GM21526 (cell line): ENCODE measurements at regions not wholly inside any gene's neighbourhood (a gene's known extent, or its start where the extent isn't known, plus 50 kb on each side); places are given as distances from the start of the nearest gene placed in this dataset.
"Not testable (repeated sequence)": the region's sequence is repeated elsewhere in the genome, so short reads cannot be mapped to it uniquely, and the experiment has no call there.

Experiments
- ATAC-seq: cut with Tn5 transposase; IDR thresholded peaks from one replicate; pipeline ENCODE4 v1.9.1; 2021; ENCODE audit warnings: moderate library complexity; ENCODE audit not compliant: unreplicated experiment, low FRiP score

DNA sequence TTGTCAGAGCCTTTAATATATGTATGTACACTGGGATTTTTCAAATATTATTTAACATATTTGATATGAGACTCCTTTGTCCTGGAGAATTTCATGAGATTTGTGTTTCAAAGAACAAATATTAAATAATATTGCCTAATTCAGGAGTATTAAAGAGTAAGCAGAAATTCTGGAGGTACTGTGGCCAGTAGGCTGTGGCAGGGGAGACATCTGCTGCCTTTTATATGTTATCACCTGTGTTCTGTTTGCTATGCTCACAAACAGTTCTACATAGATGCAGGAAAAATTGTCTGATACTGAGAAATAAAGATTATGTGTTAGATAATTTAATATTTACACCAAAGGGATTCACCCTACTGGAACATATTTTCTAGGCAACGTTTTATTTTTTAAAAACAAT, 395.4 kb upstream of the SLC35B3 start:
- no peak for ATAC-seq

DNA sequence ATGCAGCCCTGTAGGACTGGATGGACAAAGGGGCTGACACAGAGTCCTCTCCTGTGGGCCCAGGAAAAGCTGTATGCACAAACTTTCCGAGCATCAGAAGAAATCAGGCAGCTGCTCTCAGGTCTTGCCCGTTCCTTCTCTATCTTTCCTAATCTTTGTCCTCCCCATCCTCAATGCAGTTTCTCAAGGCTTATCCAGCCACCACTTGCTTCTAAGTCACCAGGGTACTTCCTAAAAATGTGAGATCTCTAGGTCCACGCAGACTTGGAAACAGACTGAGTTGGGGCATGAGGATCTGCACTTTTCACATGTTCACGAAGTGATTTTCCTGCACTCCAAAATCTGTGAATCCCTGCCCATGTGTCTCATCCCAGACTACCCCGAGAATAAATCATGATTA, 394.5 kb upstream of the SLC35B3 start:
- ATAC-seq = no peak

DNA sequence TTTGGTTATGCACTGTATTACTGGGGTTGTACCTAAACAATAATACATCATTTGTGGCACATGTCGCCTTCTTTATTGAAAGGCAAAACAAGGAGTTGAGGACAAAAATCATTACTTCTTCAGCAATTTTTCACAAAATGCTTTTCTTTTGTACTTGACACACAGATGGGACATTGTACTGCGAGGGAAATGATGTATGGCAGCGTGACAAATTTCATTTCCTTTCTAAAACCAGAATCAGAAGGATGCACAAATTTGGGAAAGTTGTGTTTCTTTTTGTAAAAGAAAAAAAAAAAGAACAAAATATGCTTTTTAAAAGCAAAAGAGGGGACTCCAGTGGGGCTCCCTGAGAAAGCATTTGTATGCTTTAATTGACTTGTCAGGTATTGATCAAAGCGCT, 394.0 kb upstream of the SLC35B3 start:
- no peak for ATAC-seq

DNA sequence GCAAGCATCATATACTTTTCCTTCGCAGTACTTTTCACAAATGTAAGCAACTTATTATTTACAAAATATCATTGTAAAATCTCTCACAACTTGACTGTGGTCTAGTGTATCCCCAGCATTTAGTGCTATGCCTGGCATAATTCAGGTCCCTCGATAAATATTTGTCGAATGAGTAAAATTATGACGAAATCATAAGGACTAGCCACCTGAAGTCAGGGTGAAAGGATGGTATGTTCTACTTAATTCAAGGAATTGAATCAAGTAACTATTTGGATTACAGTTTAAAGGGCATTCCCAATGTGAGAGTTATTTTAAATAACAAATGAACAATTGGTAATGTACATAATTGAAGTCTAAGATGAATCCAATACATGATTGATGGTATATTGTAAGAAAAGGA, 393.0 kb upstream of the SLC35B3 start:
- ATAC-seq = no peak

DNA sequence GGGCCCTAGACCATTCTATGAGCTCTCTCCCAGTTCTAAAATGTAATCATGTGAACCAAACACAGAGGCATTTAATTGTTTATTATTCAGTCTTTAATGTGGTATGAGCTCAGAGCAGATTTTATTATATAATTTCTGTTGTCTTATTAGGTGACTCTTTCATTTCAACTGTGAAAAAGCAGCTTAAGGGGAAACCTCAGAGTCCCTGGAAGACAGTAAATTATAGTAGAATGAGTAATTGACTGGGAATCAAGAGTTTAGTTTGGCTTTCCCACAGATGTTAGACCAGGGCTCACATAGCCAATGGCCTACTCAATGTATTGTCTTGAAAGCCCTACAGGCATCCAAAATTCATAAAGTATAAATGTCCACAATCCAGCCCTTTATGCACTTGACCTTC, 390.4 kb upstream of the SLC35B3 start:
- ATAC-seq = no peak

DNA sequence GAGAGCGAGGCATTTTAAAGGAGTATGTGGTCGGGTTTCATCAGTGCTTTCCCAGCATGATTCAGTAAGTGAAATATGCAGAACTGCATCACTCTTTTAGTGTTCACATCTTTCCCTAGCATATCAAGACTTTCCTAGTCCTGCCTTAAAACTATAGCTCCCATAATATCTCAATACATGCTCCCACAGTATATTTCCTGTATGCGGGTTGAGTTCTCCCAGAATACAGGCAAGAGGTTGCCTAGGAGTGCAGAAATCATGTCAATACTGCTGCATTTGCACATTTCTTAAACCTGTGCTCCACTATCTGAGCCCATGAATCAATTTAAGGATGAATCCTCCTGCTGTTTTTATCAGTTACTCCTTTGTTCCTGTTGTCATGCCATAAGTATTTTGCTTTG, 386.6 kb upstream of the SLC35B3 start:
- no peak for ATAC-seq

DNA sequence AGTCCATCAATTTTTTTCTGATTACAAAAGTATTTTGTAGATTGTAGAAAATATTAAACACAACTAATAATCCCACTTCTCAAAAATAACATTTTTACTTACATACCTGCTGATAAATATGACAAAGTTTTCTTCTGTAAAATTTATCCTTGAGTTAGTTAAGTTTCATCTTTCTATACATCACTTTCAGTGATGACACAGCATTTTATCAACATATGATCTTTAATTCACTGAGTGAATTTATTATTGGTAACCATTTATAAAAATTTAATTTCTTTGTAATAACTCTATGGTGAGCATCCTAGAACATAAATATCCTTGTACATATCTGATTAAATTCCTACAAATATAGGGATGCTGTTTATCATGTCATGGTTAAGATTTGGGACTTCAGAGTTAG, 385.0 kb upstream of the SLC35B3 start:
- ATAC-seq = no peak

DNA sequence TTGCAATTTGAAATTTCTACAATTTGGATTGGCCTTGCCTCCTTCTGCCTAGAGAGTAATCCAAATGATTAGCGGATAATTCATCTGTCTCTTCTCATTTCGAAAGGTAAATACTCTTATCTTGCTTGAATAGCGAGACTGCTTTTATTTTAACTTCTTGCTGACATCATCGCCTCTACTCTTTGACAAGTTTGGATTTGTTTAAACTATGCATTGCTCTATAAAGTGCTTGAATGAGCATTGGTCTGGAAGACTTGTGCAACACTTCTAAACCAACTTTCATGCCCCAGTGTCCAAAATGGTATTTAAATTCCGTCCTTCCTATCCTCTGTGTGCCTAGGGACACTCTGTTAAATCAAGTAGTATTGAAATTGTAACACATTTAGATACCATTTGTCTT, 384.1 kb upstream of the SLC35B3 start:
- ATAC-seq = no peak

DNA sequence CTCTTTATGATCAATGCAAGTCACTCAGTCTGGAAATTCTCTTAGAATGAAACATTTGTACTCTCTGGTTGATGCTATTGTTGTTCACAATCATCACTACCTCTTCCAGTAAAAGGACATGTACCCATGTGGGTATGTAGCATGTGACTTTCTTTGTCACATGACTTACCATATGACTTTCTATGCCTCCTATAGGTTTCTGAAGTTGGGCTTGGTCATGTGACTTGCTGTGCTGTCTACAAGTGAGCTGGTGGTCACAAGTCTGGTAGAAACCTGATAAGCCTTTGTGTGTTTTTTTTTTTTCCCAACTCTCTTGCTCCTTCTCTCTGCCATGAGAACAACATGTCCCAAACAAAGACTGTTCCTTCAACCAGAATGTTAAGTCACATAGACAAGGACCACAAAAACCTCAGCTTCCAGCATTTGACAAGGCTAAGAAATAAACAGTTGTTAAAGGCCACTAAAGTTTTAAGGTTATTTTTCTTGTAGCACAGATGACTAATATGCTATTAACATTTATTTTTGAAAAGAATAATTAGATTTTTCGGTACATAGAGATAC, 379.2 kb upstream of the SLC35B3 start:
- ATAC-seq = no peak

DNA sequence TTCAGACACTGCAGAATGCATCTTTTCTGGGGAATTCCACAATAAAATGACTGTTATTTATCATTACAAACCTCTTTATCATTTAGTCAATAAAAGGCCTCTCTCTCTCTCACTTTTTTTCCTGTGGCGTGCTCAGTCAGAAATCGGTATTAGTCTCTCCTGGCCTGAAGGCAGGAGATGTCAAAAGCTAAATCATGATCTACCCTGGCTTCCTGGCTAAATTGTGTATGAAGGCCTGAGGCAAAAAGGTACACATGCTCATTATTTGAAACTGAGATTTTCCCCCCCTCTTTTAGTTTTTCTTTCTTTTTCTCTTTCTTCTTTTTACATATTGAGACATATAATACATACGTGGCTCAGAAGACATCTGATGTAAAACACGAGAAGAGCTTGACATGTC, 375.0 kb upstream of the SLC35B3 start:
- ATAC-seq = no peak

DNA sequence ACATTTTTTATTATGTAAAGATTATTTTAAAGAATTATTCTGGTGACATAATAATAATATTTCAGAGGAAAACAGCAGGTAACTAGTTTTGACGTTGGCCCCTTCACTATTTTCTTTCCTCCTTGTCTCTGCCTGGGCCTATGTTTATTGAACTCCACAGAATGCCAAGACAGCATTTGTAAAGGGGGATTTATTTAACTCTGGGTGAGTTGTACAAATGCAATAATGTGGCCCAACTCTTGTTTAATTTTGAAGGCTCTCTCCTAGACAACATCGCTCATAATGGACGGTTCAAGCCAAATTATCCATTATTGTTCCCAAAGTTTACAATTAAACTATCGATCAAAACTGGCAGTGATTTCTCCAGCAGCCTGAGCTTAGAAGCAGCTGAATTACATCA, 374.3 kb upstream of the SLC35B3 start:
- ATAC-seq = no peak

DNA sequence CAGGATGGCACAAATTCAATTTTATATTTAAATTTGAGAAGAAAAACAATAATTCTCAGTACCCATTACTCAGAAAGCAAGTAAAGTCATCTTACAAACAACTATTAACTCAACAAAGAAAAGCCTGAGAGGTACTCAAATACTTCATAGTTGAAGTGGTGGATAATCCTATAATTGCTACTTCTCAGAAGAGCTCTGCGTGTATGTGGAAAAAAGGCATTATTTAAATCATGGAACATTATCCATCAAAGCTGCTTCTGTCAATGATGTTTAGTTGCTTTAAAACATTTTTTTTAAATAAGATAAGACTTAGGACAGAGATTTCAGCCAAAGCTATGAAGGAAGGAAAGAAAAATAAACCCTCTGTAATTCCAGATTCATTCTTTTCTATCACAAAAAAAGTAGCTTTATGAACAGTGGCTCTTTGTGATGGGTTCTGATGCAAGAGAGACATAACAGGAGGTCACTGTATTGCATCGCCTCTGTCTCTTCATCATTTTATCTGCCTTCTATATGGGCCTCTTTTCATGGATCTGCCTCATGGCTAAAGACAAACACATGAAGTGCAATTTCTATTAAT, 367.9 kb upstream of the SLC35B3 start:
- no peak for ATAC-seq

DNA sequence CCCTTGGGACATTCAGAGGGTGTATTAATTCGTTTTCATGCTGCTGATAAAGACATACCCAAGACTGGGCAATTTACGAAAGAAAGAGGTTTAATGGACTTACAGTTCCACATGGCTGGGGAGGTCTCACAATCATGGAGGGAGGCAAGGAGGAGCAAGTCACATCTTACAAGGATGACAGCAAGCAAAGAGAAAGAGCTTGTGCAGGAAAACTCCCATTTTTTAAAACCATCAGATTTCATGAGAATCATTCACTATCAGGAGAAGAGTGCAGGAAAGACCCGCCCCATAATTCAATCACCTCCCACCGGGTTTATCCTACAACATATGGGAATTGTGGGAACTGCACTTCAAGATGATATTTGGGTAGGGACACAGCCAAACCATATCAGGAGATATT, 367.1 kb upstream of the SLC35B3 start:
- not testable (repeated sequence) for ATAC-seq

DNA sequence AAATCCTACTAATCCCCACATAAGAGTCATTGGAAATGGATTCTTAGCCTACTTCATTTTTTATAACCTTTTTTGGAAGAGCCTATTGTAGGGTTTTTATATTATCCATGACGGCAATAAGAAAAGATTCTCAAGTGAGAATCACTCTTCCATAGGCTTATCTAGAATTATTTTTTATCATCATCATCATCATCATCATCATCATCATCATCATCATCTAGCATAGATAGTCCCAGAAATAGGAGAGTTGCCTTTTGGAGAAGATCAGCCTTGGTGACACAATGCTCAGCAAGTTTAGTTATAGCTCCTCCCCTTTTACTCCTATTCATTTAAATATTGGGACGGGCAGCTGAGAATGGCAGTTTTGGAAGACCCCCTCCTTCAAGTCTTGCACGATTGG, 359.1 kb upstream of the SLC35B3 start:
- no peak for ATAC-seq

DNA sequence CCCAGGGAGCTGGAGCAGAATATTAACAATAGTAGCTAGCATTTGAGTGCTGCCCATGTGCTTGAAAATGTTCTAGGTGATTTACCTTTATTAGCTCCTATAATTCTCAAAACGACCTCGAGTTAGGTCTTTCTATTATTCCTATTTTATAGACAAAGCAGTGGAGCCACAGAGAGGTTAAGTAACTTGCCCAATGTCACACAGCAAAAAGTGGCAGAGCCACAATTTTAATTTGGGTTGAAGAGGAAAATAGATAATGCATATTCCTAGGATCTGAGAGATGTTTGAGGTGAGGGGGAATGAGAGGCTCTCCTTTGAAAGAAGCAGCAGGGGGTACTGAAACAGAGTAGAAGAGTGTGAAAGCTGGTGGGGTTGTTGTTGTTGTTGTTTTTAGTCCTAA, 354.5 kb upstream of the SLC35B3 start:
- no peak for ATAC-seq

DNA sequence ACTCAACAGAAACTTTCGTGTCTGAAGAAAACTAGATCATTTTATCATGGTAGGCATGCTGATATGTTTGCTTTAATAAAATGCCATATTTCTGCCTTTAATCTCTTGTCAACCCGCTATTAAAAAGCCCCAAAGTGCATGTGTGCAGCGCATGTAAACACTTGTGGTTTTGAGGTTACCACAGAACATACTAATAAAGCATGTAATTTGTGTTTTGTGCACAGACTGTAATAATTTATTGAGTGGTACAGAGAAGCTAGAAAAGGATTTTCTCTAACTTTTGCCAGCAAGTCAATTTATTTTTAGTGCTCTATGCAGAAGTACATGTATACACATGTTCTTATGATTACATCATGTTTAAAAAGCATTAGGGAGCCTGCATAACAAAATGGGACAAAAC, 349.9 kb upstream of the SLC35B3 start:
- ATAC-seq = no peak

DNA sequence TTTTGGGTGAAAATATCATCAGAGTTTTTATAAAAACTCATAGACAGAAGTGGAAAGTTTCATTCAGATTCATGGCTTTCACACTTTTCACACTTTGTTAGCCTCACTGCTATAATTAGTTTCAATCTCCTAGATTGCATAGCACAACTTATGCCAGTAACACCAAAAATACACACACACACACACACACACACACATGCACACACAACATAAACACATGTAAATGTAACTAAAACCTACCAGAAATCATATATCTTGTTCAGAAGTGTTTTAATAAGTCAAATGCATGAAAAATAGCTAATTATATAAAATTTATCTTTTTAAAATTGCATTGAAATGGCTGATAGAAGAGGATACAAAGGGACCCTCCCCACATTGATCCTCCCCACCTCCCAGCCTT, 347.8 kb upstream of the SLC35B3 start:
- ATAC-seq = no peak

DNA sequence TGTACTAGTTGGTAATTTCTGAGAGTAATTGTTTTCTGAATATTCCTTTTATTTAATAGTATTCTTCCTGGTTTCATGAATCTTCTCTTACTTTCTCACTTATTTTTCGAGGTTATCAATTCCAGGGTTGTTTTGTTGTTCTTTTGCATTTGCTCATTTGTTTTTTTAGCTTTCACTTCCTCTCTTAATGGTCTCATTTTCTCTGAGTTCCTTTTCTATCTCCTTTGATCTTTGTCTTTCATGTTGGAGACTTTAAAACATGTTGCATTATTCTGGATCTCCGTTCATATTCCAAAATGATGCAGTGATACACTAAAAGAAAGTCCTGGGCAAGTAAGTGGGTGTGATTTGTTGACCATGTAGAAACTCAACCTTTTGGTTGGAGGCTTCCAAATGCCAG, 345.3 kb upstream of the SLC35B3 start:
- ATAC-seq = no peak

DNA sequence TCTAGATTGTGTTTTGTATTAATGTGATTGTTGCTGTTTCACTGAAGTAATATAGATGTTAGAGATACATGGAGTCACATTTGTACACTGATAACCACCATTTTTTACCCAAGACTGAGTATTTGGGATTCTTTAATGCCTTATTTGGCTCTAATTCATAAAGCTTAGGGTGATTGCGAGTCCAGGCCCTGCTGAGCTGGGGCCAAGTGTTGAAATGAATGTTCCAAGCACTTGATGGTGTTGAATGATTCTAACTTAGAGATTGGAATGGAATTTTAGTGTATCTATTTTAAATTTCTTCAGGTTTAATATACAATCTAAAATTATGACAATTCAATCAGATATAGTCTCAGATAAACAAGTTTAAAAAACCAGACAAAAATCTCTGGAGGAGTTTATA, 329.4 kb upstream of the SLC35B3 start:
- ATAC-seq = no peak

DNA sequence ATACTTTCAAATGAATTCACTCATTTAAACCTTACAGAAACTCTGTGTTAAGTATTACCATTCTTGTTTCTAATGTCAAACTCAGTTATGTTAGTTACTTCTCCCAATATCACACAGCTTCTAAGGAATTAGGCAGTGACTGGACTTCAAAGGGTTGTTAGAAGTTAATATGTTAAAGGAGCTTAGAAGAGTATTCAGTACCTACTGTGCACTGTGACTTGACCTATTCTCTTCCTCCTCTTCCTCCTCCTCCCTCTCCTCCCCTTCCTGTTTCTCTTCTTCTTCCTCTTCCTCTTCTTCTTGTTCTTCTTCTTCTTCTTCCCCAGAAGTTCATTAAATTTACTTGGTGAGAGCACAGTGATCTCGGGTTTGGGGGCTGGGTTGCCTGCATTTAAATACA, 325.6 kb upstream of the SLC35B3 start:
- ATAC-seq = no peak

DNA sequence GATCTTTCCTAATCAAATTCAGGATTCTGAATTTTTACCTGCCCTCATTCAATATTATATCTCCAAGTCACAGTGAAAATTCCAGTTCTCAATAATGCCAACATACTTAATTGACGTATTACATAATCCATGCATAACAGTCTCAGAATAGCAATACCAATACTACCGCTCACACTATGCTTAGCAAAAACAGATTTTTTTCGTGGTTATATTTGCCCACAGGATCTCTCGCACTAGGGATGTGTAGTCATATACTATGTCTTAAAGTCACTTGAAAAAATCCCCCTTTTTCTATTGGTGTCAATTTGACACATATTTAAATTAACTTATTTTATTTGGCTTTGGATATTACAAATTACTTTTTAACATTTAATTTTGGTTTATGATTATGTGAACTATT, 323.1 kb upstream of the SLC35B3 start:
- ATAC-seq = no peak

DNA sequence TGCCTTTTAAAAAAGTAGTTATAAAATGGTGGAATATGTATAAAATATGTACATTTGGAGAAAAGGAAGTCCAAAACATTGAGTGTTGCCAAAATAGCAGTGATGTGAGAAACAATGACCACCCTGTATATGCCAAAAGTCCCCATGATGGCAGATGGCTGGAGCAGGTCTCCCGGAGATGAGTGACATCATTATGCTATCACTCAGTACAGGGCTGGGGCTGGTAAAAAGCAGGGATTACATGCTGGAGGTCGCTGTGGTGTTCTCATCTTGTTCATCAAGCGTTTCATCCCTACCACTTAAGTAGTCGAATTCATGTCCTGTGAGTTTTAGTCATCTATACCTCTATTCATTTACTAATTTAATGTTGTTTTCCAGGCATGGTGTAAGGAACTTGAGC, 315.3 kb upstream of the SLC35B3 start:
- no peak for ATAC-seq

DNA sequence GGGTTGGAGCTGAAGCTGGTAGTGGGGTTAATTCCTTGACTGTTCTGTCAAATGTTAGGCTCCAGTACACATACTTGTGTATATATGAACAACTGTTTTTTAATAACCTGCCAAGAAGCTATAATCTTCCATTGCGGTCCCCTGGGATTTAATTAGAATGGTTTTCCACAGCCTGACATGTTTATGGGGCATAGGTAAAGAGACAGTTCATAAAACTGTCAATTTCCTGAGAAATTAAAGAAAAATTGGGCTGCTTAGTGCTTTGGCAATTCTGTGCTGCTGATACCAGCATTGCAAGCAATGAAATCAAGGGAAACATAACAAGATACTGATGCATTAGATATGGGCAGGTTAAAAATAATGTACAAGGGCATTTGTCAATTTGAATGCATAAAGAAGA, 314.1 kb upstream of the SLC35B3 start:
- ATAC-seq = no peak
